ENCODE measurements at regions not wholly inside any gene's neighbourhood (a gene's known extent, or its start where the extent isn't known, plus 50 kb on each side); places are given as distances from the start of the nearest gene placed in this dataset.
A peak's percentile ranks its signal among the peaks of the same experiment; 100 is the strongest.

- no peak for DNase-seq (ENCODE audit: low spot score in 2 of 2)
- no peaks in the 10 kb centered on the region for H3K36me3 Mint-ChIP-seq
- H3K27ac Mint-ChIP-seq, result peak overlapping the region in 1 of 2 donors; percentile 53
- ATAC-seq, result no peak
- H3K9me3 Mint-ChIP-seq, result no peaks in the 10 kb centered on the region
Observed at GRCh38 chr2:10215393-10215935, 87.2 kb upstream of the HPCAL1 start.

DNA sequence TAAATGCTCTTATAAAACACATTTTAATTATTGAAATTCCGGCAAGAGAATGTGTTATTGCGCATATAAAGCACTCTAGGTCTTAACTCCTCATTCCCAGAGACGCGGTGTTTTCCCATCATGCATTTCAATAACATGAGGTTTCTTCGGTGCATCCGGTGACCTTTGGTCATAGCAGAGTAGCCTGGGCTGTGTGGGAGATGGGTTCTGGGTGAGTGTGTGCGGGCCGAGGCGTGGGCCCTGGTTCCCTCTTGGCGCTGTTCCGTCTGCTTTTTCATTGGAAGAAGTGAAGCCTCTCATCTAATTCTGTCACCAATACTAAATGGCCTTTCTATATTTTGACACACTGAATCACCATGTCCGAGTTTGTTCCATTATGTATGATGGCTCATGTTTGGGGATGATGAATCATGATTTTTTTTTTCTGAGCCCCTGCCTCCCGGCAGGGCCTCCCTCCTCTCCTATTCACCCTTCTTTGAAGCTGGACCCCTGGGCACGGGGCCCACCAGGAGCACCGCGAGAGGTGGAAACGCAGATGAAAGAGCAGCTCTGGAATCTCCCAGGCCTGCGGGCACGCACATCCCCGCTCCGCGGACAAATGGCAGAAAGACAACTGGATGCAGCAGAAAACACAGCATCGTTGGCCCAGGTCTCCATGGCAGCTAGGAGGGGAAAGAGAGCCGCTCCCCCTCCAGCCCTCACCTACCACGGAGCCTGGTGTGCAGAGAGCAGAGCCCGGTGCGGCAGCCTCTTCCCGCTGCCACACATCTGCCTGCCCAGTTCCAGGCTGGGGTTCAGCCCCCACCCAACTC is 85.8 kb upstream of the HPCAL1 start:
- Mint-ChIP-seq H3K27ac (peak overlapping the region in 1 of 2 donors; percentile 32), H3K9me3 (no peaks in the 10 kb centered on the region), H3K36me3 (no peaks in the 10 kb centered on the region)
- DNase-seq (ENCODE audit: low spot score in 2 of 2), result no peak
- ATAC-seq, result peak in 1 of 2 donors; percentile 3

GRCh38 chr2:10217489-10218435 is 84.9 kb upstream of the HPCAL1 start:
- Mint-ChIP-seq H3K9me3 (no peaks in the 10 kb centered on the region), H3K27ac (peak overlapping the region in 1 of 2 donors; percentile 36), H3K36me3 (no peaks in the 10 kb centered on the region)
- ATAC-seq, result peak; percentile 8 to 9
- no peak for DNase-seq (ENCODE audit: low spot score in 2 of 2)

DNA sequence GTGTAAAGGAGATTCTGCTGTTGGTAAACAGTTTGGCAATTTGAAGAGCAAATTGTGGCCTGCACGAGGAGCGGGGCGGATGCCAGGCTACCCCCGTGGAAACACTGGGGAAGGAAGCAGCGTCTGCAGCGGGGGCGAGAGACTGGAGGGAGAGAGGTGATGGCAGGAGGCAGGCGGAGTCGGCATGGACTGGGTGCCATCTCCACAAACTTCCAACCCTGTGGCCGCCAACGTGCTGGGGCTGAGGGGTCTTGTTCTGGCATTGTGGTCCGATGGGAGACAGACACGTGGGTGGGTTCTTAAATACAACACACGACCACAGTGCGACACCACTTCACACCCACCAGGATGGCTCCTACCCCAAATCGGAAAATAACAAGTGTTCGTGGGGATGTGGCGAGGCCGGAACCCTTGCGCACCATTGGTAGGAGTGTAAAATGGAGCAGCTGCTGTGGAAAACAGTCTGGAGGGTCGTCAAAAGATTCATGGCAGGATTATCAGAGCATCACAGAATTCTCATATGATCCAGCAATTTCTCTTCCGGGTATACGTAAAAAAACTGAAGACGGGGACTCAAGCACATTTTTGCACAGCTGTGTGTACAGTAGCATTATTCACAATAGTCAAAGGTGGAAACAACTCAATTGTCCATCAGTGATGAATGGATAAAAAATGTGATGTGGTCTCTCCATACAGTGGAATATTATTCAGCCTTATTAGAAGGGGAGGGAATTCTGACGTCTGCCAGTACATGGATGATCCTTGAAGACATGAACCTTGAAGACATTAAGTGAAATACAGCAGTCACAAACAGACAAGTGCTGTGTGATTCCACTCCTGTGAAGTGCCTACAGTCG is 82.4 kb upstream of the HPCAL1 start:
- DNase-seq (ENCODE audit: low spot score in 2 of 2) (no peak), ATAC-seq (no peak)
- H3K9me3 Mint-ChIP-seq, result no peaks in the 10 kb centered on the region
- H3K36me3 Mint-ChIP-seq, result no peaks in the 10 kb centered on the region
- H3K27ac Mint-ChIP-seq, result peak overlapping the region in 1 of 2 donors; percentile 55

- Mint-ChIP-seq H3K9me3 (no peaks in the 10 kb centered on the region), H3K36me3 (no peaks in the 10 kb centered on the region), H3K27ac (no peak overlapping the region)
- no peak for DNase-seq (ENCODE audit: low spot score in 2 of 2)
- ATAC-seq, result no peak
Observed at GRCh38 chr2:10220902-10221391, 81.8 kb upstream of the HPCAL1 start.

DNA sequence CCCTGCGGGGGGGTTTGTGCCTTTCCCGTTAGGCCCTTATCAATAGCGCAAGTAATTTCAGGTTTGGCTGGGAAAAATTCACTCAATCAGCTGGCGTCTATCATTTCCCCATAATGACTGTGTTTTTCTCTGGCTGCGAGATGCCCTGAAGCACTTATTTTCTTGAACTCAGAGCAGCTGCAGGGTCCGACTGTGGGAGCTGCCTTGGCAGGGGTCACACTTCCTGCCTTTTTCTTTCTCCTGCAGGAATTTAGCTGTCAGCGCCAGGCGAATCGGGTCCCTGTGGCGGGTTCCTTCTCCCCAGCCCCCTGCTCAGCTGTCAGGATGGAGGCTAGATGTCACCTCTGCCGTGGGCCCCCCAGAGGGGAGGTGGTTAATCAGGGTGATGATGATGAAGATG is 81.3 kb upstream of the HPCAL1 start:
- no peaks in the 10 kb centered on the region for H3K9me3 Mint-ChIP-seq
- ATAC-seq (no peak), DNase-seq (ENCODE audit: low spot score in 2 of 2) (no peak)
- peak overlapping the region in 1 of 2 donors; percentile 66 for H3K27ac Mint-ChIP-seq
- H3K36me3 Mint-ChIP-seq, result no peaks in the 10 kb centered on the region

DNA sequence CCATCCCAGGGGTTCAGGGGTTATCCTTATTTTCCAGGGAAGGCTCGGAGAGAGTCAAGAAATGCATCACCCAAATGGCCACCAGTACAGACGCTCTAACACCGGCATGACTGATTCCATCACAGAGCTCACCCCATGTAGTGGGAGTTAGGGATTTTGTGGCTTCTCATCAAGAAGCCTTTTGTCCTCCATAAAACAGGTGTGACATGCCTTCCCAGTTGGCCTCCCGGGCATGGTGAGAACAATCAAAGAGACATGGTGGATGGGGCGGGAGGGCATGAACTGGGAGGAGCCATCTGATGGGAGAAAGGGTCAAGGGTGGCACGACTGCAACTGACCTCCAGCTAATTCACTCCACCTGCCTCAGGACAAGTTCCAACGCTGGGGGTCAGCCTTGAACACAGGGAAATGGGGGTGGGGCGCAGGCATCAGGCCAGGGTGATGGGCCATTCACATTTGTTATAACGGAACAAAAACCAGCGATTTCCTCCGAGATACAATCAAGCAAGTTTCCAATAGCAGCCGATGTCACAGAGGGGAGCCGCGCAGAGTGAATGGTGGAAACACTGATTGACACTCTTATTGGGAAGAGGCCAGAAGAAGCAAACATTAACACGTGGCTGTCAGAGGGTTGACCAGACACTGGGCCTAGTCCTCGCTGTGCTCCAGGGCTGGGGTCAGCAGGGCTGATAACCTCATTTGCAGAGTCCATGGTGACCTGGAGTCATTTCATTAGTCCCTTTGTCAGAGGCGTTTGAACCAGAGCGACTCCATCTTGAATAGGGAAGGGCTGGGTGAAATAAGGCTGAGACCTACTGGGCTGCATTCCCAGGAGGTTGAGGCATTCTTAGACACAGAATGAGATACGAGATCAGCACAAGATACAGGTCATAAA is 80.5 kb upstream of the HPCAL1 start:
- DNase-seq (ENCODE audit: low spot score in 2 of 2), result no peak
- Mint-ChIP-seq H3K36me3 (no peaks in the 10 kb centered on the region), H3K27ac (peak overlapping the region in 1 of 2 donors; percentile 66), H3K9me3 (no peaks in the 10 kb centered on the region)
- no peak for ATAC-seq

DNA sequence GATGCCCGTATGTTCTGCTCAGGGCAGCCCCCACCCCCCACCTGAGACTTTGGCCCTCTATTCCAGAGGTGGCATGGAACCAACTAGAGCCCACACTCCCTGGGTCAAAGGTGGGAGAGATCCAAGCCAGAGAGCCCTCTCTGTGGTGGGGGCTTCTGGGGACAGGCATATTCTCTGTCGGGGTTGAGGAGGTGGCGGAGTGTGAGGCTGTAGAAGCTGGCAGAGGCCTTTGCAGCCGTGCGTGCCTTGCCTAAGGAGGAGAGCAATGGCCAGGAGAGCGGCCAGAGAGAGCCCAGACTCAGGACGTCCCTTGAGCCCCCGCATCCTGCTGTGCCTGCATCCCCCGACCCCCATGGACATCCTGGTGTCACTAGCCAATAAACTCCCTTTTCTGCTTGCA is 79.2 kb upstream of the HPCAL1 start:
- no peak for DNase-seq (ENCODE audit: low spot score in 2 of 2)
- no peak for ATAC-seq
- Mint-ChIP-seq H3K27ac (no peak overlapping the region), H3K36me3 (no peaks in the 10 kb centered on the region), H3K9me3 (no peaks in the 10 kb centered on the region)

GRCh38 chr2:10223932-10224720 is 78.6 kb upstream of the HPCAL1 start:
- DNase-seq (ENCODE audit: low spot score in 2 of 2), result no peak
- no peaks in the 10 kb centered on the region for H3K9me3 Mint-ChIP-seq
- ATAC-seq, result no peak
- H3K36me3 Mint-ChIP-seq, result no peaks in the 10 kb centered on the region
- H3K27ac Mint-ChIP-seq, result peak overlapping the region in 1 of 2 donors; percentile 74

- Mint-ChIP-seq H3K36me3 (no peaks in the 10 kb centered on the region), H3K9me3 (no peaks in the 10 kb centered on the region), H3K27ac (peak overlapping the region in 1 of 2 donors; percentile 74)
- no peak for DNase-seq (ENCODE audit: low spot score in 2 of 2)
- ATAC-seq, result no peak
Observed at GRCh38 chr2:10224734-10225133, 78.0 kb upstream of the HPCAL1 start.

DNA sequence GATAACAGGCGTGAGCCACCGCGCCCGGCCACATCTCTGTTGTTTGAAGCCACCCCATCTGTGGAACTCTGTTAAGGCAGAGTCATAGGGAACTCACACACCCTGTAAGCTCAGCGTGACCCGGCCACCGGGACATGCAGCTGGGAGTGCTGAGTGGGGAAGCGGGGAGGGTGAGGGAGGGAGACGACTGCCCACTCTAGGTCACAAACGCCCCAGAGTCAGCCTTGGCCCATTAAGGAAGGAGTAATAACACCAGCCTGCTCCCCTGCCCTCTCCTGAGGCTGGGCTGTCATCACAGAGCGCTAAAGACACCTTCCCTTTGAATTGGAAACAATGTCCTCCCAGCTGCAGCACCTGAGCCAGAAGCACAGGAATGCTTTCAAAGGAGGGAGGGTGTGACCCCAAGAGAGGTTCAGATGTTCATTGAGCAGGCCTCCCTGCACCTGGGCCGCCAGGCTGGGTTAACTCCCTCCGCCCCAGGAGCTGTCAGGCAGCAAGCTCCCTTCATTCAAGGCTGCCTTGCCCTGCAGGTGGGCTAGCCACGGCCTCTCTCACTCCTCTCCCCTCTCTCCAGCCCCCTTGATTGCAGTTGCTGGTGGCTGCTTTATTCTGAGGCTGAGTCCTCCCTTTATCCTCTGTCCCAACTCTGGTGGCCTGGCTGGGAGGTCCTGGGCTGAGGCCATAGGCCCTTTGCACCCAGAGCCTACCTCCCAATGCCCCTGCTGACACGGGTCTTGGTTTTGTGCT is 77.2 kb upstream of the HPCAL1 start:
- ATAC-seq, result no peak
- Mint-ChIP-seq H3K9me3 (no peaks in the 10 kb centered on the region), H3K27ac (peak overlapping the region in 1 of 2 donors; percentile 38), H3K36me3 (no peaks in the 10 kb centered on the region)
- no peak for DNase-seq (ENCODE audit: low spot score in 2 of 2)

GRCh38 chr2:10226038-10226724 is 76.5 kb upstream of the HPCAL1 start:
- Mint-ChIP-seq H3K27ac (peak overlapping the region; percentile 38 to 50), H3K9me3 (no peaks in the 10 kb centered on the region), H3K36me3 (no peaks in the 10 kb centered on the region)
- ATAC-seq (no peak), DNase-seq (ENCODE audit: low spot score in 2 of 2) (peak in 1 of 2 donors; percentile 42)

- H3K27ac Mint-ChIP-seq, result no peak overlapping the region
- H3K36me3 Mint-ChIP-seq, result no peaks in the 10 kb centered on the region
- DNase-seq (ENCODE audit: low spot score in 2 of 2) (peak in 1 of 2 donors; percentile 26), ATAC-seq (no peak)
- H3K9me3 Mint-ChIP-seq, result peaks cover 8 to 9% of the 10 kb centered on the region in 2 donors
Observed at GRCh38 chr2:10228611-10229365, 73.9 kb upstream of the HPCAL1 start.

Measured in activated naive CD4-positive, alpha-beta T cell treated with anti-CD3 and anti-CD28 coated beads, Interleukin-2, amount 50 U/mL, for 72 hours (primary cell).